ENCODE measurements at regions not wholly inside any gene's neighbourhood (a gene's known extent, or its start where the extent isn't known, plus 50 kb on each side); places are given as distances from the start of the nearest gene placed in this dataset.
"Not testable (repeated sequence)": the region's sequence is repeated elsewhere in the genome, so short reads cannot be mapped to it uniquely, and the experiment has no call there.

- not testable (repeated sequence) for TF ChIP-seq EZH2 (IDR thresholded peaks at IDR 0.05); FOXP2 (optimal IDR thresholded peaks at IDR 0.05; ENCODE audit: control extremely low read depth, extremely low read length, insufficient read depth)
Observed at GRCh38 chr6:86872810-86873209, 64.5 kb upstream of the HTR1E start.

Data from SK-N-MC (cell line).